Prostate gland (tissue), 2 donors: ENCODE measurements at regions not wholly inside any gene's neighbourhood (a gene's known extent, or its start where the extent isn't known, plus 50 kb on each side); places are given as distances from the start of the nearest gene placed in this dataset.
"Not testable (repeated sequence)": the region's sequence is repeated elsewhere in the genome, so short reads cannot be mapped to it uniquely, and the experiment has no call there.

ENCODE experiments used
- DNase-seq: peaks from one replicate; pipeline ENCODE4 v3.0.0-alpha.2; 2019; ENCODE audit warnings: low spot score
- H3K27ac ChIP-seq, 2 donors: fragments of 200-600 bp; sonication (generic); 2 replicates each; pipeline ENCODE4 v1.5.1; 2017 to 2019
- H3K27me3 ChIP-seq: fragments of 200-600 bp; sonication (generic); replicated peaks from 2 replicates; pipeline ENCODE4 v1.5.1; 2019; ENCODE audit not compliant: insufficient read depth
- H3K36me3 ChIP-seq, 2 donors: fragments of 200-600 bp; sonication (generic); 1 replicate in 1 of 2; 2 replicates in 1 of 2; pipeline versions ENCODE4 v1.5.1 to v1.8.1; 2017 to 2019
- H3K4me1 ChIP-seq: fragments of 200-600 bp; sonication (generic); replicated peaks from 2 replicates; pipeline ENCODE4 v1.5.1; 2019
- H3K4me3 ChIP-seq, 2 donors: fragments of 200-600 bp; sonication (generic); 2 replicates each; pipeline ENCODE4 v1.5.1; 2017 to 2019
- H3K9me3 ChIP-seq: fragments of 200-600 bp; sonication (generic); 2 replicates; pipeline ENCODE4 v1.5.1; 2017
- CTCF ChIP-seq, 4 experiments: fragments of 200-600 bp in 2 of 4; fragments of 450-650 bp in 2 of 4; sonication (generic) in 2 of 4; IDR thresholded peaks; 1 replicate in 3 of 4; 2 replicates in 1 of 4; pipeline ENCODE4 v1.5.1; 2016 to 2019; ENCODE audit warnings: antibody characterized with exemption in 4 of 4, mild to moderate bottlenecking in 2 of 4, moderate library complexity in 2 of 4
- POLR2A ChIP-seq: fragments of 450-650 bp; IDR thresholded peaks from one replicate; pipeline ENCODE4 v1.6.1; 2016; ENCODE audit warnings: antibody characterized with exemption, mild to moderate bottlenecking
- POLR2AphosphoS5 ChIP-seq: sonication (generic); formaldehyde crosslinking; IDR thresholded peaks from one replicate; pipeline ENCODE4 v1.6.1; 2017; ENCODE audit warnings: antibody characterized with exemption
- WGBS: methylation state at CpG from one replicate; pipeline ENCODE4 v1.1.5; 2018; 5-methylcytosine and 5-hydroxymethylcytosine counted together
- intact Hi-C: fragments of 100-400 bp; cut with DNase I; formaldehyde crosslinking; loops from one replicate; pipeline ENCODE4 v1.14.2; 2022

- Histone ChIP-seq H3K27ac (no peak overlapping the region), H3K4me3 (no peak overlapping the region), H3K36me3 (no peaks in the 10 kb centered on the region), H3K27me3 (no peaks in the 10 kb centered on the region), H3K9me3 (no peaks in the 10 kb centered on the region), H3K4me1 (no peaks in the 10 kb centered on the region)
- 96% methylated on average over 1 of the region's 1 CpG for WGBS
- intact Hi-C loops, result no loop called here
- TF ChIP-seq CTCF (IDR thresholded peaks at IDR 0.05), result no peak
- no peak for TF ChIP-seq POLR2A
- no peak for TF ChIP-seq POLR2AphosphoS5
- DNase-seq, result no peak
Observed at GRCh38 chr3:106981392-106981791, 395.8 kb upstream of the CCDC54 start.

GRCh38 chr3:106985721-106986120 lies 391.5 kb upstream of the CCDC54 start:
- no peak overlapping the region for H3K4me3 ChIP-seq
- H3K27ac ChIP-seq, result no peak overlapping the region
- H3K9me3 ChIP-seq, result no peaks in the 10 kb centered on the region
- H3K27me3 ChIP-seq, result no peaks in the 10 kb centered on the region
- TF ChIP-seq POLR2AphosphoS5 (no peak), POLR2A (no peak), CTCF (IDR thresholded peaks at IDR 0.05) (no peak)
- no peaks in the 10 kb centered on the region for H3K4me1 ChIP-seq
- no peaks in the 10 kb centered on the region for H3K36me3 ChIP-seq
- WGBS, result 94% methylated on average over 2 of the region's 2 CpGs
- intact Hi-C loops, result no loop called here
- no peak for DNase-seq

GRCh38 chr3:106998841-106999682 lies 378.2 kb upstream of the CCDC54 start:
- H3K27me3 ChIP-seq, H3K4me1 ChIP-seq, DNase-seq, H3K27ac ChIP-seq, H3K4me3 ChIP-seq, H3K36me3 ChIP-seq, intact Hi-C loops, H3K9me3 ChIP-seq: not testable (repeated sequence)
- WGBS, result 94% methylated on average over 21 of the region's 21 CpGs

- H3K4me1 ChIP-seq, result no peaks in the 10 kb centered on the region
- intact Hi-C loops, result no loop called here
- H3K36me3 ChIP-seq, result no peaks in the 10 kb centered on the region
- H3K9me3 ChIP-seq, result no peaks in the 10 kb centered on the region
- H3K27me3 ChIP-seq, result no peaks in the 10 kb centered on the region
- no peak for DNase-seq
- TF ChIP-seq POLR2AphosphoS5, result no peak
- no peak for TF ChIP-seq CTCF (IDR thresholded peaks at IDR 0.05)
- no peak for TF ChIP-seq POLR2A
- H3K27ac ChIP-seq, result no peak overlapping the region
- WGBS, result 12% methylated on average over 2 of the region's 2 CpGs
- H3K4me3 ChIP-seq, result no peak overlapping the region
Observed at GRCh38 chr3:107001635-107002034, 375.6 kb upstream of the CCDC54 start.

GRCh38 chr3:107005352-107005751 lies 371.9 kb upstream of the CCDC54 start:
- DNase-seq, H3K4me1 ChIP-seq, H3K27me3 ChIP-seq, H3K4me3 ChIP-seq, H3K27ac ChIP-seq, H3K9me3 ChIP-seq, intact Hi-C loops, H3K36me3 ChIP-seq: not testable (repeated sequence)
- 64% methylated on average over 4 of the region's 4 CpGs for WGBS

- H3K36me3 ChIP-seq, result no peaks in the 10 kb centered on the region
- H3K27ac ChIP-seq, result no peak overlapping the region
- TF ChIP-seq CTCF (IDR thresholded peaks at IDR 0.05) (no peak), POLR2A (no peak), POLR2AphosphoS5 (no peak)
- no peak for DNase-seq
- no peaks in the 10 kb centered on the region for H3K9me3 ChIP-seq
- H3K27me3 ChIP-seq, result no peaks in the 10 kb centered on the region
- no peak overlapping the region for H3K4me3 ChIP-seq
- intact Hi-C loops, result no loop called here
- H3K4me1 ChIP-seq, result no peaks in the 10 kb centered on the region
- 60% methylated on average over 1 of the region's 1 CpG for WGBS
Observed at GRCh38 chr3:107008213-107008612, 369.0 kb upstream of the CCDC54 start.
